K562 (cell line): ENCODE measurements at regions not wholly inside any gene's neighbourhood (a gene's known extent, or its start where the extent isn't known, plus 50 kb on each side); places are given as distances from the start of the nearest gene placed in this dataset.

Experiments
- BCLAF1 ChIP-seq, 2 experiments: fragments of 450-650 bp in 1 of 2; IDR thresholded peaks; 2 replicates each; pipeline ENCODE4 v1.6.1; 2011 to 2017; ENCODE audit warnings: low read depth in 2 of 2, antibody characterized with exemption in 1 of 2, borderline replicate concordance in 1 of 2, low read length in 1 of 2, mild to moderate bottlenecking in 1 of 2, mixed read lengths in 1 of 2; ENCODE audit not compliant: control insufficient read depth in 1 of 2
- CBX1 ChIP-seq: sonication (generic); IDR thresholded peaks from 2 replicates; pipeline ENCODE4 v1.6.1; 2016; ENCODE audit warnings: antibody characterized with exemption, low read depth, mild to moderate bottlenecking
- ELK1 ChIP-seq: sonication (generic); formaldehyde crosslinking; IDR thresholded peaks from 2 replicates; pipeline ENCODE4 v1.8.1; 2022; ENCODE audit warnings: missing genetic modification reagents
- HMBOX1 ChIP-seq: sonication (generic); IDR thresholded peaks from 2 replicates; pipeline ENCODE4 v1.6.1; 2016
- TAL1 ChIP-seq: fragments of 450-650 bp; IDR thresholded peaks from 2 replicates; pipeline ENCODE4 v1.6.1; 2016; ENCODE audit warnings: mild to moderate bottlenecking
- ZFX ChIP-seq: sonication (generic); formaldehyde crosslinking; IDR thresholded peaks from 2 replicates; pipeline ENCODE4 v1.8.0; 2022; ENCODE audit warnings: mild to moderate bottlenecking, missing genetic modification reagents, moderate library complexity
- ZNF436 ChIP-seq: fragments of 250-450, 450-650 bp; sonication (Bioruptor Pico); formaldehyde crosslinking; IDR thresholded peaks from 2 replicates; pipeline ENCODE4 v1.7.0; 2020; ENCODE audit warnings: mild to moderate bottlenecking

GRCh38 chr1:47696737-47697441, 259.0 kb downstream of the FOXD2 start (continued):
- TF ChIP-seq HMBOX1 (no peak), TAL1 (no peak), ELK1 (CRISPR knock-in tag) (no peak), ZFX (CRISPR knock-in tag) (no peak), BCLAF1 (IDR thresholded peaks at IDR 0.05; ENCODE audit: borderline replicate concordance in 1 of 2, control insufficient read depth in 1 of 2, low read depth in 2 of 2, low read length in 1 of 2) (no peak), CBX1 (no peak), ZNF436 (CRISPR knock-in tag) (no peak)
